ENCODE measurements at regions not wholly inside any gene's neighbourhood (a gene's known extent, or its start where the extent isn't known, plus 50 kb on each side); places are given as distances from the start of the nearest gene placed in this dataset.

- TF ChIP-seq CTCF (IDR thresholded peaks at IDR 0.05; ENCODE audit: insufficient read depth, low read depth, low read length) (no peak), EZH2 (IDR thresholded peaks at IDR 0.05; ENCODE audit: insufficient read depth, low read length) (no peak)
Observed at GRCh38 chr9:79470954-79471353, 100.8 kb upstream of the TLE4 start.

Data from astrocyte (in vitro differentiated cells and primary cell).